K562 (cell line): ENCODE measurements at regions not wholly inside any gene's neighbourhood (a gene's known extent, or its start where the extent isn't known, plus 50 kb on each side); places are given as distances from the start of the nearest gene placed in this dataset.

ENCODE experiments used
- AFF4 ChIP-seq: sonication (generic); formaldehyde crosslinking; IDR thresholded peaks from 2 replicates; pipeline ENCODE4 v1.8.0; 2023; ENCODE audit warnings: mild to moderate bottlenecking, missing genetic modification reagents
- DEAF1 ChIP-seq: fragments of 450-650 bp; formaldehyde crosslinking; IDR thresholded peaks from 2 replicates; pipeline ENCODE4 v1.4.0; 2020; ENCODE audit warnings: mild to moderate bottlenecking, moderate library complexity
- RAD21 ChIP-seq, 2 experiments: fragments of 250-450 bp in 1 of 2; fragments of 450-650 bp in 1 of 2; sonication (Bioruptor Pico) in 1 of 2; formaldehyde crosslinking in 1 of 2; IDR thresholded peaks in 1 of 2; conservative IDR thresholded peaks in 1 of 2; 2 replicates each; pipeline versions ENCODE4 v1.4.0 to v1.8.0; 2020 to 2022; ENCODE audit warnings: mild to moderate bottlenecking in 2 of 2, moderate library complexity in 1 of 2
- TF ChIP-seq, protein P1 (sequence below): IDR thresholded peaks from 3 replicates; pipeline ENCODE4 v1.6.1; 2011; ENCODE audit warnings: borderline replicate concordance, mild to moderate bottlenecking; ENCODE audit not compliant: insufficient read length, insufficient read depth

DNA sequence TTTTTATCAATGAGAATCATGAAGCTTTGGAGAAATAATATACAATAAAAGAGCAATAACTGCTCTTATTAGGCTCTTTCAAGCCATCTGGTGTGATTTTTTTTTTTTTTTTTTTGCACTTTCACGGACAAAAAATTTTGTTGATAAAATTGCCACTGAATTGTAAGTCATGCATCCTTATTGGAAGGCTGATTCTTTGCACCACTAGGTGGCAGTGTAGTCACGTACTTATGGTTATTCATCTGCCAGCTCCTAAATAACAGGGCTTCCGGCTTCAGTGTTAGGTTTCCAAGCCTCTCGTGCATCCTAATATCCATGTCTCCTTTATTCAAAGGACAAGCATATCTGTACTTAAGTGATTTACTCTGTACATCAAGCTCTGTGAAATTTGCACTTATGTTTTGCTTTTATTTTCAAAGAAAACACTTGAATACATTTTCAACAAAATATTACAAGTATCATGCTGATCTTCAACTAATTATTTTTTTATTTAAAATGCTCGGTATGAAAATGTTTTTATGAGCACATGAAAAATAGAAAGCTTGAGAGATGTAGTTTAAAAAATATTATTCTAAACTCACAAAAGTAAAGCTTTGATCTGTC is 1578.3 kb upstream of the TENM3 start (continued):
- TF ChIP-seq DEAF1: no peak
- no peak for TF ChIP-seq AFF4 (CRISPR knock-in tag)
- TF ChIP-seq, protein P1, sequence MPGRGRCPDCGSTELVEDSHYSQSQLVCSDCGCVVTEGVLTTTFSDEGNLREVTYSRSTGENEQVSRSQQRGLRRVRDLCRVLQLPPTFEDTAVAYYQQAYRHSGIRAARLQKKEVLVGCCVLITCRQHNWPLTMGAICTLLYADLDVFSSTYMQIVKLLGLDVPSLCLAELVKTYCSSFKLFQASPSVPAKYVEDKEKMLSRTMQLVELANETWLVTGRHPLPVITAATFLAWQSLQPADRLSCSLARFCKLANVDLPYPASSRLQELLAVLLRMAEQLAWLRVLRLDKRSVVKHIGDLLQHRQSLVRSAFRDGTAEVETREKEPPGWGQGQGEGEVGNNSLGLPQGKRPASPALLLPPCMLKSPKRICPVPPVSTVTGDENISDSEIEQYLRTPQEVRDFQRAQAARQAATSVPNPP: no peak
- TF ChIP-seq RAD21 (CRISPR knock-in tag; conservative IDR thresholded peaks at IDR 0.05 in 1 of 2, IDR thresholded peaks at IDR 0.05 in 1 of 2): peak; percentile 26 to 50; a peak in 2 of 4 replicates
- TF ChIP-seq, all 486 proteins: peak for 3
